ENCODE measurements at regions not wholly inside any gene's neighbourhood (a gene's known extent, or its start where the extent isn't known, plus 50 kb on each side); places are given as distances from the start of the nearest gene placed in this dataset.

- no peak for ATAC-seq
- intact Hi-C loops (cut with micrococcal nuclease): no loop called here
- Mint-ChIP-seq H3K27me3 (ENCODE audit: low read depth in 2 of 2) (no peaks in the 10 kb centered on the region), H3K4me1 (no peaks in the 10 kb centered on the region), H3K27ac (no peak overlapping the region), H3K9me3 (peaks cover 2 to 4% of the 10 kb centered on the region in 2 donors), H3K4me3 (no peak overlapping the region), H3K36me3 (no peaks in the 10 kb centered on the region)
- no peaks in the 10 kb centered on the region for H3K9me3 ChIP-seq (ENCODE audit: control insufficient read depth, insufficient read depth, low read length)
- no peak for DNase-seq
- H3K27me3 ChIP-seq (ENCODE audit: control insufficient read depth, insufficient read depth, low read length): no peaks in the 10 kb centered on the region
- no peak for TF ChIP-seq CTCF (IDR thresholded peaks at IDR 0.05)
- H3K27ac ChIP-seq (ENCODE audit: low read length): no peak overlapping the region
- no peaks in the 10 kb centered on the region for H3K4me1 ChIP-seq (ENCODE audit: control insufficient read depth, insufficient read depth, low read length)
- 84% methylated on average over 2 of the region's 4 CpGs for WGBS (ENCODE audit: insufficient coverage)
- no peak overlapping the region for H3K4me3 ChIP-seq (ENCODE audit: low read length)
- no peaks in the 10 kb centered on the region for H3K36me3 ChIP-seq (ENCODE audit: control insufficient read depth, insufficient read depth, low read length)
Measured at GRCh38 chr5:164360589-164360988, 855.2 kb downstream of the MAT2B start.

- no peaks in the 10 kb centered on the region for H3K27me3 ChIP-seq (ENCODE audit: control insufficient read depth, insufficient read depth, low read length)
- no peaks in the 10 kb centered on the region for H3K4me1 ChIP-seq (ENCODE audit: control insufficient read depth, insufficient read depth, low read length)
- ATAC-seq (no peak), DNase-seq (no peak)
- H3K9me3 Mint-ChIP-seq: peaks cover 2 to 7% of the 10 kb centered on the region in 2 donors
- intact Hi-C loops (cut with micrococcal nuclease): no loop called here
- no peak for TF ChIP-seq CTCF (IDR thresholded peaks at IDR 0.05)
- no peak overlapping the region for H3K27ac Mint-ChIP-seq
- no peaks in the 10 kb centered on the region for H3K36me3 Mint-ChIP-seq
- 81% methylated on average over 5 of the region's 5 CpGs for WGBS (ENCODE audit: insufficient coverage)
- no peak overlapping the region for H3K27ac ChIP-seq (ENCODE audit: low read length)
- no peaks in the 10 kb centered on the region for H3K36me3 ChIP-seq (ENCODE audit: control insufficient read depth, insufficient read depth, low read length)
- no peak overlapping the region for H3K4me3 ChIP-seq (ENCODE audit: low read length)
- no peak overlapping the region for H3K4me3 Mint-ChIP-seq
- H3K9me3 ChIP-seq (ENCODE audit: control insufficient read depth, insufficient read depth, low read length): no peaks in the 10 kb centered on the region
- no peaks in the 10 kb centered on the region for H3K27me3 Mint-ChIP-seq (ENCODE audit: low read depth in 2 of 2)
- no peaks in the 10 kb centered on the region for H3K4me1 Mint-ChIP-seq
Measured at GRCh38 chr5:164361986-164362385, 856.6 kb downstream of the MAT2B start.

DNA sequence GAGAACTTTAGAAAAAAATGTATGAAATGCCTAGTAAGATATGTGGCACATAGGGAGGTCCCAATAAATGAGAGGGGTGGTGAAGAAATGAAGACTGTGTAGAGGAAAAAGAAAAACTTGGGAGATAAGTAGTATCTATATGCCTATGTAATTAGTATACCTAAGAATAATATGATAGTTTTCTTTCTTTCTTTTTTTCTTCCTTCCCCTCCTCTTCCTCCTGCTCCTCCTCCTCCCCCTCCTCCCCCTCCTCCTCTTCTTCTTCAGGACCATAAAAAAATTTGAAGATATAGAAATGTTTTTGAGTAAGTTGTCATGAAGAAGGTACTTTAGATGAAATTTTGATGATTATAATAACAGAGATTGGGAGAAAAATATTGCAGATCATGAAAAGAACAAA lies 857.4 kb downstream of the MAT2B start:
- ATAC-seq (no peak), DNase-seq (no peak)
- Mint-ChIP-seq H3K27ac (no peak overlapping the region), H3K4me1 (no peaks in the 10 kb centered on the region), H3K9me3 (peaks cover 2 to 7% of the 10 kb centered on the region in 2 donors), H3K36me3 (no peaks in the 10 kb centered on the region), H3K27me3 (ENCODE audit: low read depth in 2 of 2) (no peaks in the 10 kb centered on the region), H3K4me3 (no peak overlapping the region)
- Histone ChIP-seq H3K4me3 (ENCODE audit: low read length) (no peak overlapping the region), H3K9me3 (ENCODE audit: control insufficient read depth, insufficient read depth, low read length) (no peaks in the 10 kb centered on the region), H3K36me3 (ENCODE audit: control insufficient read depth, insufficient read depth, low read length) (no peaks in the 10 kb centered on the region), H3K4me1 (ENCODE audit: control insufficient read depth, insufficient read depth, low read length) (no peaks in the 10 kb centered on the region), H3K27me3 (ENCODE audit: control insufficient read depth, insufficient read depth, low read length) (no peaks in the 10 kb centered on the region), H3K27ac (ENCODE audit: low read length) (no peak overlapping the region)
- TF ChIP-seq CTCF (IDR thresholded peaks at IDR 0.05): no peak
- intact Hi-C loops (cut with micrococcal nuclease): no loop called here

Measured in natural killer cell (primary cell).